Activated CD4-positive, alpha-beta T cell treated with anti-CD3 and anti-CD28 coated beads, Interleukin-2, Interleukin-6, amounts not matched to agents 100 ng/mL and 50 ng/mL, durations not matched to agents 16 hours and 8 hours (primary cell): ENCODE measurements at regions not wholly inside any gene's neighbourhood (a gene's known extent, or its start where the extent isn't known, plus 50 kb on each side); places are given as distances from the start of the nearest gene placed in this dataset.

ENCODE experiments used
- DNase-seq: peaks from one replicate; pipeline ENCODE4 v3.0.0-alpha.2; 2020

DNA sequence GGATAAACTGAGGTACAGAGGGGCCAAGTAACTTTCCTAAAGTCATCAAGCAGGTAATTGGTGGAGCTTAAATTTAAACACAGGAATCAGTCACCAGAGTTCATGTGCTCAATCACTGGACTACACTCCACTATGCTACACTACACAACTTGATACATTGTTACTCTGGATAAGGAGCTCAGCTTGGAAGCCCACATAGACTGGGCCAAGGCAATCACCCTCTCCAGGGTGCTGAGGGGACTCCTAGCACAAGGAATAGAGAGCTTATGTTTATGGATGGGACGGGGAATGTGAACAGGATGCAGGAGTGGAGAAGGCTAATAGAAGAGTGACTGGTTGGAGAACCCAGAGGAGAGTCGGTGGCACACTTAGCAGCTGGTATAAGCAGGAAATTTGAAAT lies 113.5 kb upstream of the NFIB start:
- DNase-seq, result no peak

DNA sequence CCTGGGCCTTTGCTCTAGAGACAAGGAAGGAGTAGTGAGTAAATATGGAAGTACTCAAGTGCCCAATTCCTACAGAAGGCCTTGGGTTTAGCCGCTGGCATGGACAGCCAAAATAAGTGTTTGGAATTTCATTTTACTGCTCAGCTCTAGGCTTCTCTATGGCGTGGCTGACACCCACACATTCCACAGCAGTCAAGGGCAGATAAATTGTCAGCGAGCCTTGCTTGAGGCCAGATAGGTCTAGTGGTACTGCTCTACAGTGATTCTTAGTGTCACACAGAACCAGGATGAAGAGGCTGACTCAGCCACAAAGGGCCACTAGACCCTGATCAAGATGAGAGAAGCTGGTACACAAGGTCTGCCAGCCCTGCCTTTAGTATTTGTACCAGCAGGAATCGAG lies 111.0 kb upstream of the NFIB start:
- no peak for DNase-seq

DNA sequence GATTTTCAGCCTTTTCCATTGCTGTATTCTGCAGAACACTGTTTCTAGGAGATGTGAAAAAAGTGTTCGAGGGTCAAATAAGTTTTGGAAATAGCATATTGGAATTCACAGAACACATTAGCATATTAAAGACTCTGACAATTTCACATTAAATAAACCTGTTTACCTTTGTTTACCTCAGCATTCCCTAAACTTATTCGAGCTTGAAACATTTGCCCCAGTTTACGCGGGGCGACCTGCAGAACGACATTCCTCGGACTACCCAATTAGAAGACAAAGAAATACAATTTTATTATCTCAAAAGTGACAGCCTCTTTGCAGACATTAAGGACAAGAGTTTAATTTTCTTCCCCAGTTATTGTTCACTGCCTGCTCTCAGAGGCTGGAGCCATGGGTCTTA lies 110.3 kb upstream of the NFIB start:
- no peak for DNase-seq

DNA sequence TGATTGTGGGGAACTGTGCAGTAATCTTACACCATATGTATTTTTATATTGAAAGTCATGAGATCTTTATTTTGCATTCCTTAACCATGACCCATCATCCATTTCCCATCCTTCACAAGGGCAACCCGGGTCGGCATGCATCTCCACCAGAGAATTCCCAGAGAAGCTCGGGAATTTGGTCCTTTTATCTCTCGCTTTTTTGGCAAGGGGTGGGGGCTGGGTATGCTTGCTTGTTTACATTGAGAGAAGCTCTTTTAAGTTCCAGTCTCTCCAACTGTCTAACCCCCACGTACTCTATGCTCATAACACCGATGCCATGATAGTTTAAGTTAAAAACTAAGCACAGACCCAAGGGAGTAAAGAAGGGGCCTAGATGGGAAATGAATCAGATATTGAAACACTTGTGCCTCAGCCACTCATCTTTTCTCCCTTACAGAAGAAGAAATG lies 109.9 kb upstream of the NFIB start:
- DNase-seq, result no peak

GRCh38 chr9:14421291-14421690 lies 107.3 kb upstream of the NFIB start:
- no peak for DNase-seq

DNA sequence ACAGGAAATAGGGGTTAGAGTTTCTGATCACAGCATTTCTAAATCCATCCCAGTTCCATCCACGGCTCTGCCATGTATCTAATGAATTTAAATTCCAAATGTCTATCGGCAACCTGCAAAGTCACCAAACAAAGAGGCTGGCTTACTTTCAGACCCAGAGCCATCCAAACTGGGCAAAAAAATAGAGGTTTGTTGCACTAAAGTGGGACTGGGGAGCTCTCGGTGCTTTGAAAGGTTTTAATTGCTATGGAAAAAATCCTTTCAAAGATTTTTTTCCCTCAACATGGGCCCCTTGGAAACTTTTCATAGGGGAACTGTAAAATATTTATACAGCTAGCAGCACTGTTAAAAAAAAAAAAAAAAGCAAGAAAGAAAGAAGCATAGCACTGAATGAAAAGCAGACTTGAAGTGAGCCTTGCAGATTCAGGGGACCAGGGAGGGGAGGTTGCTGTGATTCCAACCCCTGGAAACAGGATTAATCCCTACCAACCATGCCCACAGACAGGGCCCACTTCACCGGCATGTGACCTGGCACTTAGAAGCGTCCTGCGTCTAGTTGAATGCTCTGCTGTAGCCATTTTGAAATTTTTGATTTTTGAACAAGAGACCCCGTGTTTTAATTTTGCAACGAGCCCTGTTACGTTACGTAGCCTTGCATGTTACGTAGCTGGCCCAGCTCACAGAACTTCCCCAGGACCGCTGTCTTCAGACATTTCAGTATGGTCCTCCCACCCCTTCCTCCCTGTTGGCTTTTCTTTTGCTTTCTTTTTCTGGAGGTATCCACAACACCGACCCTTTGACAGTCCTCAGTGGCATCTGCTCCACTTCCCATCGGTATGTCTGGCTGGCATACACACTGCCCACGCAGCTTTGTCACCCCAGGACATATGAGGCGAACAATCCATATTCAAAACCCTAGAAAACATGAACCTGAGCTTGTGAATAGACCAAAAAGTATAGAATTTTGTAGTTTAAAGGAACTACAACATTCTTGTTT lies 105.3 kb upstream of the NFIB start:
- no peak for DNase-seq

GRCh38 chr9:14418301-14418940 lies 104.5 kb upstream of the NFIB start:
- DNase-seq, result no peak

- no peak for DNase-seq
These were observed 103.3 kb upstream of the NFIB start for GRCh38 chr9:14417237-14417636.

DNA sequence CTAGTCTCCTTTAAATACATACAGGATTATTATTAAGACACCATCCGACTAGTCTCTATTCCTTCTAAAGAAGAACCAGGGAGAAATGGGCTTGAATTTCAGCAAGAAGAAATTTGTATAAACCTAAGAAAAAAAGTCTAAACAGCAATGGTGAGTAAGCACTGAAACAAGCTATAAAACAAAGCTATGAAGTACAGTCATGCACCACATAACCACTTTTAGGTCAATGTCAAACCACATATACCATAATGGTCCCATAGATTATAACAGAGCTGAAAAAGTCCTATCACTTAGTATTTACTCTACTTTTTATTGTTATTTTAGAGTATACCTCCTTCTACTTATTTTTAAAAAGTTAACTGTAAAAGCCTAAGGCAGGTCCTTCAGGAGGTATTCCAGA lies 102.0 kb upstream of the NFIB start:
- no peak for DNase-seq

DNA sequence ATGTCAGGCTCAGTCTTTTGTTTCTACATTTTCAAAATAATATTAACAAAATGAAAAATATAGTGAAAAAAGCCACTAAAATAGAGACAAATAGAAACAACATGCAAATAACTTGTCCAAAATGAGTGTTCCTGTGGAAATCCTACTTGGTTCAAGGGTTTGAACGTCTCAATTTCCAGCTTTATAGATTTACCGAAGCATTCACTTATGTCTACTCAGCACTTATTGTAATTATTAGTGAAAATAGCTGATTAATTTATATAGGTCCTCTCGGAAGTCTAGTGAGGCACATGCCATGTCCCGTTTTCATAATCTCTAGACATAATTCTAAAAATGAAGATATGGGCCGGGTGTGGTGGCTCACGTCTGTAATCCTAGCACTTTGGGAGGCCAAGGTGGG lies 99.9 kb upstream of the NFIB start:
- no peak for DNase-seq

DNA sequence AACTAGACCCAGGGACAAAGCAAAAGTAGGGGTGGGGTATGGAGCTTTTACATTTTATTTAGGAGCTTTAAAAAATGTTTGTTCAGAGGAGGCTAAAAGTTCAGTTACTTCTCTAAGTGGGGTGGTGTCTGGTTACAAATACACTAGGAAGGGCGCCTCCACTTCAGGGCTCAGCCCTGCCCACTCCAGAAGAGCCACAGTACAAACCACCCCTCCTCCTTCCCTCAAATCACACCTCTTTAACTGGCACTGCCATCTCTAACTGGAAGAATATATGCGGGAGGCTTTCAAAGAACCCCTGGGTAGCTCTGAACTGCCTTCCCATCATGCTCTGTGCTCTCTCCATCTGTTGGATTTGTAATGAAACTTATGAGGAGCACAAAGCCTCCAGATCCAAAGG lies 98.8 kb upstream of the NFIB start:
- no peak for DNase-seq

DNA sequence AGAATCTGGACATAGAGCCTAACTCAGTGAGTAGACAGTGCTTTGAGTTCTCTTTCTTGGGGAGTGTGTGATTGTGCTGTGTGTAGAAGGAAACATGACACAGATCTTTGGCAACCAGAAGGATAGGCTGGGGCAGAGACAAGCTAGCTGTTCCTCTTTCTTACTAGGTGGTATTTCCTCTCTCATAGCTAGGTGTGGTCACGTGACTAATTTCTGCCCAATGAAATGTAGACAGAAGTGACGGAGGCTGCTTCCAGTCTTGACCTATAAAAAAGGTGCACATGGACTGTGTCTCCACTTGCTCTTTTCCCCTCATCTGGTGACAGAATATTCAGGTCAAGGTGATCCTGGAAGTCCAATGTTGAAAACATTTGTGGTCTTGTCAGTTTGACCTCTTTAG lies 92.5 kb upstream of the NFIB start:
- DNase-seq, result no peak

DNA sequence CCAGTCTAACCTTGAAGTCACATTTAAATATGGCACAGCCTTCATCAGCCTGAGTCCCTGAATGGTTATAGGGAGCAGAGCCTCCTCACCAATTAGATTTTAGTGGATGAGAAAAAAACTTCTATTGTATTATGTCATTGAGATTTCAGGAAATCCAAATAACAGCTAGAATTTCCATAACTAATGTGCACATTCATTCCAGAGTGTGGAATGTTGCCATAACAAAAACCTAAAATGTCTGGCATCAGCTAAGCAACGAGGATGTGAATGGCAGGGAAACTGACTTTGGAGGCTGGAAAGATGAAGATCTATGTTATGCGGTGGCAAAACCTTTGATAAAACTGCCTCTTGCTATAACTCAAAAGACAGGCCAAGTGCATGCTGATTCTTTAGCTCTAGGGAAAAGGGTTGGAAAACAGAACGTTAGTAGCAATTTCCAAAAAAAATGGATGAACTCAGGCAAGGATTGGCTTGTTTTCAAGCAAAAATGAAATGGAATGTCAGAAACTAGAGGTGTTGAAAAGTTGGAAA lies 91.3 kb upstream of the NFIB start:
- no peak for DNase-seq

DNA sequence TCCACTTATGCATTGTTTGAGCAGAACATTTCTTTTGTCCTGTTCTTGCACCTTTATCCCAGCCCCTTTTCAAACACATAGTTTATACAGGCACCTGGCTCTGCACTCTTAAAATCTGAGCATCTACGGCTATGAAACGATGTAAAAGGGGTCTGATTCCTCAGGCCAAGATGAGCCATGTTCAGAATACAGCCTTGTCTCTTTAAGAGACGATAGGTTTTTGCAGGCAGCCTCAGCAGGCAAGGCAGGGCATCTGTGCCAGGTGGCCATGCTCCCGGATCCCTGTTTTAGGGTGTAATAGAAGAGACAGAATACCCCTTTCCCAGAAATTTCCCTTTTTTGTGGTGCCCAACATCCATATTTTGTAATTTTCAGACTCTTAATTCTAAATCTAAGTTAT lies 89.1 kb upstream of the NFIB start:
- no peak for DNase-seq

GRCh38 chr9:14402583-14402982 lies 88.6 kb upstream of the NFIB start:
- no peak for DNase-seq

DNA sequence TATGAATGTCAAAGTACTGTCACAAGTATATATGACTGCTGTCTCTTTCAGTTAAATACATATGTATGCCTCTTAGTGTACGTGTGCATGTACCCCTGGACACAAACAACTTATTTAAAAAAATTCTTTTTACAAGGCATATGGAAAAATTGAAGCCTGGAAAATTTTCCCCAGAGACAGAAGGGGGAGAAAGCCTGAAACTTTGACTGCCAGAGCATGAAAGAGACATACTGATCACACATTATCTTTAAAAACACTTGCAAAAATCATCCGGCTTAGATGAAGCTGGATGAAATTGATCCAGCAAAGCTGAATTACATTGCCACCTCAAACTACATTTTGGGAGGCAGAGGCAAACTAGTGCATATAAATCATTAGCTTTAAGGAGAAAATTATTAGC lies 88.0 kb upstream of the NFIB start:
- DNase-seq, result no peak

- no peak for DNase-seq
These were observed 86.7 kb upstream of the NFIB start for GRCh38 chr9:14400658-14400995.

- no peak for DNase-seq
These were observed 86.1 kb upstream of the NFIB start for GRCh38 chr9:14399756-14400657.

GRCh38 chr9:14398473-14398872 lies 84.5 kb upstream of the NFIB start:
- DNase-seq, result no peak

GRCh38 chr9:14396171-14396570 lies 82.2 kb upstream of the NFIB start:
- no peak for DNase-seq

DNA sequence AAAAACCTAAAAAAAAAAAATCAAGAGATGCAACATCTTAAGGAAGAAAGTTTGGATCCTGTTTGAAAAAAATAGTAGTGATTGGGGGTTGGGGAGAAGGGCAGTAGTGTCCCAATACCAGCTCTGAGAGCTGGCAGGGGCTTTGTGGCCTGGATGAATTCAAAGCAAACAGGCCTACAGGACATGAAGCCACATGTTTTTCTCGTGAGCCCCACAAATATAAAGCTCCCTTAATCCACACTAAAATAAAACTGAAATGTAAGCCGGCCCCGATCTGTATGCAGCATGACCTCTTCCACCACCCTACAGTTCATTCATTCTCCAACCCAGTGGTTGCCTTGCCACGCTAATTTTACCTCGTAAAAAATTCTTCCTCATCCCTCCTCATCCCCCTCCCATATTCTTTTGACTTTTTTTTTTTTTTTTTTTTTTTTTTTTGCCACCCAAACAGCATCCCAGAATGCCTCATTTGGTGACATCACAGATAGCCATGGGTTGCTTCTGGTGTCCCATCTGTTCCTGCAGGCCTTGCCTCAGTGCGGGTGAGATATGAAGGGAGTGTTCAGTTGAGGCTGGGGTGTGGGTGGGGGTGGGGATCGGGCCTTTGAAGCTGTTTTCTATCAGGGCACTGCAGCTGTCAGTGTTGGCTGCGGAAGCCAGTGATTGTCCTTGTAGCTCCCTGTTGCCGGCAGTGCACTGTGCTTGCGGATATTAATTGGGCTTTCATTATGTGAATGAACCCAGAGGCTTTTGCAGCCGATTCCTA lies 81.6 kb upstream of the NFIB start:
- DNase-seq, result no peak

DNA sequence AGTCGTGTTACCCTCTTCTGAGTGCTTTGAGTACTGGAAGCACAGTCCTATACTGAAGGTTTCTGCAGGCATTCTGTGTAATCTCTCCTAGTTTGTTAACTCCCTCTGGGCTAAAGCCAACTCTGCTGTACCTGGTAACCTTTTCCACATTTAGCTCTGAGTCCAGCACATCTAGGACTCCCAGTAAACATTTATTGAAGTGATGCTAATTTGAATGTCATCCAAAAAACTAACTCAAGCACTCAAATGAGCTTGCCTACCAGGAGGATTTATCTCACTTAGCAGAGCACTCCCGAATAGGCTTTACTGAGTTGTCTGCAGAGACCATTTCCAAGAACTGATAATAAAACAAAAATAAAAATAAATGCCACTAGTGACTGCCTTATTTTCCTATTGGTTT lies 79.5 kb upstream of the NFIB start:
- DNase-seq, result no peak
